ENCODE measurements at regions not wholly inside any gene's neighbourhood (a gene's known extent, or its start where the extent isn't known, plus 50 kb on each side); places are given as distances from the start of the nearest gene placed in this dataset.

DNA sequence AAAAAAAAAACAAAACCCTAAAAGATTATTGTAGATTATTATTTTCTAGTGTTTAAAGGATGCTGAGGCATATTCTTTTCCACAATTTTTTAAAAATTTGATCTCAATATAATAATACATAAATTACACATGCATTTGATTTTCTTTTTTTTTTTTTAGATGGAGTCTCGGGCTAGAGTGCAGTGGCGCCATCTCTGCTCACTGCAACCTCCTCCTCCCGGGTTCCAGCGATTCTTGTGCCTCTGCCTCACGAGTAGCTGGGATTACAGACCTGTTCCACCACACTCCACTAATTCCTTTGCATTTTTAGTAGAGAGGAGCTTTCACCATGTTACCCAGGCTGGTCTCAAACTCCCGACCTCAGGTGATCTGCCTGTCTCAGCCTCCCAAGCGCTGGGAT, 83.5 kb upstream of the TSPAN5 start:
- no peak for DNase-seq
- 93% methylated on average over 7 of the region's 7 CpGs for WGBS
- Histone ChIP-seq H3K23ac (ENCODE audit: low read length in 2 of 2) (no peak overlapping the region), H3K27me3 (ENCODE audit: control insufficient read depth in 1 of 2, insufficient read depth in 1 of 2, low read length in 2 of 2) (peaks cover 0 to 6% of the 10 kb centered on the region in 2 experiments), H2AK5ac (ENCODE audit: low read length, severe bottlenecking) (no peak overlapping the region), H2AFZ (ENCODE audit: low read depth, low read length) (no peak overlapping the region), H3K4me3 (ENCODE audit: insufficient read depth in 1 of 2, low read depth in 1 of 2, low read length in 2 of 2) (no peak overlapping the region), H3K79me1 (replicated peaks; ENCODE audit: low read length, poor library complexity, severe bottlenecking) (no peaks in the 10 kb centered on the region), H3K36me3 (ENCODE audit: control insufficient read depth in 1 of 2, insufficient read depth in 2 of 2, low read depth in 1 of 2, low read length in 2 of 2) (no peaks in the 10 kb centered on the region), H3K9me3 (ENCODE audit: control insufficient read depth, low read length) (peaks cover 8% of the 10 kb centered on the region), H3K14ac (ENCODE audit: low read length in 2 of 2) (no peak overlapping the region), H3K4me1 (ENCODE audit: control insufficient read depth, insufficient read depth, low read depth, low read length) (no peaks in the 10 kb centered on the region), H4K8ac (ENCODE audit: low read length) (no peak overlapping the region), H2BK12ac (ENCODE audit: low read length in 2 of 2) (no peak overlapping the region), H4K91ac (ENCODE audit: low read length) (no peak overlapping the region), H3K9ac (ENCODE audit: low read length) (no peak overlapping the region), H3K18ac (ENCODE audit: low read depth in 1 of 2, low read length in 2 of 2) (no peak overlapping the region), H3K4ac (ENCODE audit: low read depth in 1 of 2, low read length in 2 of 2) (no peak overlapping the region), H3K4me2 (ENCODE audit: low read length, poor library complexity, severe bottlenecking) (no peak overlapping the region), H3K27ac (ENCODE audit: low read length, poor library complexity, severe bottlenecking) (no peak overlapping the region), H2BK15ac (ENCODE audit: low read depth, poor library complexity, severe bottlenecking) (no peak overlapping the region), H2BK120ac (ENCODE audit: low read depth, low read length) (no peak overlapping the region), H2BK5ac (ENCODE audit: low read depth, low read length, poor library complexity, severe bottlenecking) (no peak overlapping the region)

GRCh38 chr4:98739751-98740150, 81.3 kb upstream of the TSPAN5 start:
- H4K91ac ChIP-seq (ENCODE audit: low read length): no peak overlapping the region
- H3K14ac ChIP-seq (ENCODE audit: low read length in 2 of 2): no peak overlapping the region
- no peak overlapping the region for H3K4ac ChIP-seq (ENCODE audit: low read depth in 1 of 2, low read length in 2 of 2)
- H3K4me1 ChIP-seq (ENCODE audit: control insufficient read depth, insufficient read depth, low read depth, low read length): no peaks in the 10 kb centered on the region
- 60% methylated on average over 1 of the region's 6 CpGs for WGBS
- no peak for DNase-seq
- H3K79me1 ChIP-seq (replicated peaks; ENCODE audit: low read length, poor library complexity, severe bottlenecking): no peaks in the 10 kb centered on the region
- H2AK5ac ChIP-seq (ENCODE audit: low read length, severe bottlenecking): no peak overlapping the region
- peaks cover 8% of the 10 kb centered on the region for H3K9me3 ChIP-seq (ENCODE audit: control insufficient read depth, low read length)
- no peak overlapping the region for H2BK12ac ChIP-seq (ENCODE audit: low read length in 2 of 2)
- no peak overlapping the region for H3K4me3 ChIP-seq (ENCODE audit: insufficient read depth in 1 of 2, low read depth in 1 of 2, low read length in 2 of 2)
- no peak overlapping the region for H3K4me2 ChIP-seq (ENCODE audit: low read length, poor library complexity, severe bottlenecking)
- no peak overlapping the region for H2BK120ac ChIP-seq (ENCODE audit: low read depth, low read length)
- no peak overlapping the region for H3K27ac ChIP-seq (ENCODE audit: low read length, poor library complexity, severe bottlenecking)
- H2BK15ac ChIP-seq (ENCODE audit: low read depth, poor library complexity, severe bottlenecking): no peak overlapping the region
- no peak overlapping the region for H2BK5ac ChIP-seq (ENCODE audit: low read depth, low read length, poor library complexity, severe bottlenecking)
- peaks cover 0 to 6% of the 10 kb centered on the region in 2 experiments for H3K27me3 ChIP-seq (ENCODE audit: control insufficient read depth in 1 of 2, insufficient read depth in 1 of 2, low read length in 2 of 2)
- no peak overlapping the region for H4K8ac ChIP-seq (ENCODE audit: low read length)
- no peak overlapping the region for H3K18ac ChIP-seq (ENCODE audit: low read depth in 1 of 2, low read length in 2 of 2)
- no peak overlapping the region for H2AFZ ChIP-seq (ENCODE audit: low read depth, low read length)
- no peak overlapping the region for H3K9ac ChIP-seq (ENCODE audit: low read length)
- no peaks in the 10 kb centered on the region for H3K36me3 ChIP-seq (ENCODE audit: control insufficient read depth in 1 of 2, insufficient read depth in 2 of 2, low read depth in 1 of 2, low read length in 2 of 2)
- H3K23ac ChIP-seq (ENCODE audit: low read length in 2 of 2): no peak overlapping the region

DNA sequence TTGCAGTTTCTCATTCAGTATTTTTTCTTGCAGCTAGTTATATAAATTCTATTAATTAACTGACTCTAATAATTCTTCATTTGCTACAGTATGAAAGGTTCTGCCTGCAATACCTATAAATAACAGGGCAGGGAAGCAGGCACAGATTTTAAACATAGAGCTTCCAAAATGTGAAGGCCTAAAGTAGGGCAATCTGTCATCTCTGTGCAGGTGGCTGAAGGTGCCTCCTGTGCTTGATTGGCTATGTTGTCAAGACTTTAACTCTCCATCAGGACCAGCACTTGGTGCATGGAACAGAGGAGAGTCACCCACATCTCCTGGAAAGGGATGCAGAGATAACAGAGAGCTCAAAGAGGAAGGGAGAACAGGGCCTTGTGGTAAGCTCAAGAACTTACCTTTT, 75.2 kb upstream of the TSPAN5 start:
- Histone ChIP-seq H3K9me3 (ENCODE audit: control insufficient read depth, low read length) (peaks cover 8% of the 10 kb centered on the region), H4K91ac (ENCODE audit: low read length) (no peak overlapping the region), H2BK120ac (ENCODE audit: low read depth, low read length) (no peak overlapping the region), H3K27ac (ENCODE audit: low read length, poor library complexity, severe bottlenecking) (no peak overlapping the region), H3K27me3 (ENCODE audit: control insufficient read depth in 1 of 2, insufficient read depth in 1 of 2, low read length in 2 of 2) (peaks cover 0 to 3% of the 10 kb centered on the region in 2 experiments), H3K9ac (ENCODE audit: low read length) (no peak overlapping the region), H3K79me1 (replicated peaks; ENCODE audit: low read length, poor library complexity, severe bottlenecking) (no peaks in the 10 kb centered on the region), H3K4me3 (ENCODE audit: insufficient read depth in 1 of 2, low read depth in 1 of 2, low read length in 2 of 2) (no peak overlapping the region), H3K23ac (ENCODE audit: low read length in 2 of 2) (no peak overlapping the region), H3K36me3 (ENCODE audit: control insufficient read depth in 1 of 2, insufficient read depth in 2 of 2, low read depth in 1 of 2, low read length in 2 of 2) (no peaks in the 10 kb centered on the region), H2BK5ac (ENCODE audit: low read depth, low read length, poor library complexity, severe bottlenecking) (no peak overlapping the region), H3K4me2 (ENCODE audit: low read length, poor library complexity, severe bottlenecking) (no peak overlapping the region), H2BK15ac (ENCODE audit: low read depth, poor library complexity, severe bottlenecking) (no peak overlapping the region), H3K4me1 (ENCODE audit: control insufficient read depth, insufficient read depth, low read depth, low read length) (peaks cover 2% of the 10 kb centered on the region), H3K4ac (ENCODE audit: low read depth in 1 of 2, low read length in 2 of 2) (no peak overlapping the region), H2AK5ac (ENCODE audit: low read length, severe bottlenecking) (no peak overlapping the region), H3K14ac (ENCODE audit: low read length in 2 of 2) (no peak overlapping the region), H3K18ac (ENCODE audit: low read depth in 1 of 2, low read length in 2 of 2) (no peak overlapping the region), H2AFZ (ENCODE audit: low read depth, low read length) (no peak overlapping the region), H2BK12ac (ENCODE audit: low read length in 2 of 2) (no peak overlapping the region), H4K8ac (ENCODE audit: low read length) (no peak overlapping the region)
- no peak for DNase-seq

DNA sequence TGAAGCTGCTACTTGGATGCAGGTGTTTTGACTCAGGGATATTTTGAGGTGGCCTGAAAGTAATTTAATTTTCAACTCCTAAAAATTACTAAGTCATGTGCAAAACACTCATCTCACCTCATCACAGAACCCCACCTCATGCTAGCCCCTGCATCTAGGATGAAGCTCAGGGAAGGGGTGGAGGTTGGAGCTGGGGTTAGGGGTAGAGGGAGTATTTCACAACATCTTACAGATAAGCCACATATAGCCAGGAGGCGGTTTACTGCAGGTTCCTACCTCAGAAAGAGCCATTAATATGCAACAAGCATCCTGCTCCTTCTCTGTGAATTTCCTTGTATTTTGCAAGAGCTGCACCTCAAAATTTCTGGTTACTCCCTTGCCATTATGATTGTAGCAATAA, 70.5 kb upstream of the TSPAN5 start:
- DNase-seq: no peak
- Histone ChIP-seq H2AFZ (ENCODE audit: low read depth, low read length) (no peak overlapping the region), H4K8ac (ENCODE audit: low read length) (no peak overlapping the region), H2BK12ac (ENCODE audit: low read length in 2 of 2) (no peak overlapping the region), H3K36me3 (ENCODE audit: control insufficient read depth in 1 of 2, insufficient read depth in 2 of 2, low read depth in 1 of 2, low read length in 2 of 2) (no peaks in the 10 kb centered on the region), H3K4me2 (ENCODE audit: low read length, poor library complexity, severe bottlenecking) (no peak overlapping the region), H3K4me1 (ENCODE audit: control insufficient read depth, insufficient read depth, low read depth, low read length) (peaks cover 4% of the 10 kb centered on the region), H3K23ac (ENCODE audit: low read length in 2 of 2) (no peak overlapping the region), H3K27me3 (ENCODE audit: control insufficient read depth in 1 of 2, insufficient read depth in 1 of 2, low read length in 2 of 2) (peaks cover 0 to 3% of the 10 kb centered on the region in 2 experiments), H3K4me3 (ENCODE audit: insufficient read depth in 1 of 2, low read depth in 1 of 2, low read length in 2 of 2) (no peak overlapping the region), H3K4ac (ENCODE audit: low read depth in 1 of 2, low read length in 2 of 2) (no peak overlapping the region), H3K14ac (ENCODE audit: low read length in 2 of 2) (no peak overlapping the region), H3K79me1 (replicated peaks; ENCODE audit: low read length, poor library complexity, severe bottlenecking) (no peaks in the 10 kb centered on the region), H2AK5ac (ENCODE audit: low read length, severe bottlenecking) (no peak overlapping the region), H3K18ac (ENCODE audit: low read depth in 1 of 2, low read length in 2 of 2) (no peak overlapping the region), H3K27ac (ENCODE audit: low read length, poor library complexity, severe bottlenecking) (no peak overlapping the region), H2BK5ac (ENCODE audit: low read depth, low read length, poor library complexity, severe bottlenecking) (no peak overlapping the region), H3K9me3 (ENCODE audit: control insufficient read depth, low read length) (peaks cover 3% of the 10 kb centered on the region), H2BK15ac (ENCODE audit: low read depth, poor library complexity, severe bottlenecking) (no peak overlapping the region), H4K91ac (ENCODE audit: low read length) (no peak overlapping the region), H2BK120ac (ENCODE audit: low read depth, low read length) (no peak overlapping the region), H3K9ac (ENCODE audit: low read length) (no peak overlapping the region)
- 100% methylated on average over 1 of the region's 1 CpG for WGBS

Data from mesenchymal stem cell (in vitro differentiated cells and primary cell).